ENCODE measurements at regions not wholly inside any gene's neighbourhood (a gene's known extent, or its start where the extent isn't known, plus 50 kb on each side); places are given as distances from the start of the nearest gene placed in this dataset.

DNA sequence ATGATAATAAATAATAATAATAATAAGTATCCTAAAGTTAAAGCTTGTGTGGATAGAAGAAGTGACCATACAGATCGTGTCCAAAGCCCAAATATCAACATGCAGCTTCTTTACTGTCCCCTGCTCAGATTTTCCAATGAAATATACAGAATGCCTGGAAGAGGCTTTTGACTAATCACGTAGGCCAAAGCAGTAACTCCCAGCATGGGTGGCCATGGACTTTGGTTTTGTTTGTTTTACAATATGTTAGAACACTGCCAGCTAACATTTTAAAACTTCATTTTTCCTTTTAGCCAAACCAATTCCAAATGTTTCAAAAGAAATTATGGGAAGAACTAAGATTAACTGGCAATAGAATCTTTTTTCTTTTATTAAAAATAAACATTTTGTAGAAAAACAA lies 400.0 kb upstream of the FLRT2 start:
- Histone ChIP-seq H3K4me1 (ENCODE audit: insufficient read depth) (no peaks in the 10 kb centered on the region), H3K27ac (ENCODE audit: low read depth) (no peak overlapping the region), H3K9me2 (ENCODE audit: insufficient read depth) (no peaks in the 10 kb centered on the region; the same call in 1 of the 2 replicates), H4K20me1 (replicated peaks; ENCODE audit: insufficient read depth) (no peaks in the 10 kb centered on the region), H3K36me3 (ENCODE audit: insufficient read depth) (no peaks in the 10 kb centered on the region), H3F3A (replicated peaks; ENCODE audit: low read depth) (no peaks in the 10 kb centered on the region), H3K4me2 (no peak overlapping the region), H3K27me3 (ENCODE audit: insufficient read depth) (no peaks in the 10 kb centered on the region), H3K79me2 (replicated peaks; ENCODE audit: insufficient read depth) (no peaks in the 10 kb centered on the region), H2AFZ (no peak overlapping the region), H3K4me3 (no peak overlapping the region)
- TF ChIP-seq, protein P1, sequence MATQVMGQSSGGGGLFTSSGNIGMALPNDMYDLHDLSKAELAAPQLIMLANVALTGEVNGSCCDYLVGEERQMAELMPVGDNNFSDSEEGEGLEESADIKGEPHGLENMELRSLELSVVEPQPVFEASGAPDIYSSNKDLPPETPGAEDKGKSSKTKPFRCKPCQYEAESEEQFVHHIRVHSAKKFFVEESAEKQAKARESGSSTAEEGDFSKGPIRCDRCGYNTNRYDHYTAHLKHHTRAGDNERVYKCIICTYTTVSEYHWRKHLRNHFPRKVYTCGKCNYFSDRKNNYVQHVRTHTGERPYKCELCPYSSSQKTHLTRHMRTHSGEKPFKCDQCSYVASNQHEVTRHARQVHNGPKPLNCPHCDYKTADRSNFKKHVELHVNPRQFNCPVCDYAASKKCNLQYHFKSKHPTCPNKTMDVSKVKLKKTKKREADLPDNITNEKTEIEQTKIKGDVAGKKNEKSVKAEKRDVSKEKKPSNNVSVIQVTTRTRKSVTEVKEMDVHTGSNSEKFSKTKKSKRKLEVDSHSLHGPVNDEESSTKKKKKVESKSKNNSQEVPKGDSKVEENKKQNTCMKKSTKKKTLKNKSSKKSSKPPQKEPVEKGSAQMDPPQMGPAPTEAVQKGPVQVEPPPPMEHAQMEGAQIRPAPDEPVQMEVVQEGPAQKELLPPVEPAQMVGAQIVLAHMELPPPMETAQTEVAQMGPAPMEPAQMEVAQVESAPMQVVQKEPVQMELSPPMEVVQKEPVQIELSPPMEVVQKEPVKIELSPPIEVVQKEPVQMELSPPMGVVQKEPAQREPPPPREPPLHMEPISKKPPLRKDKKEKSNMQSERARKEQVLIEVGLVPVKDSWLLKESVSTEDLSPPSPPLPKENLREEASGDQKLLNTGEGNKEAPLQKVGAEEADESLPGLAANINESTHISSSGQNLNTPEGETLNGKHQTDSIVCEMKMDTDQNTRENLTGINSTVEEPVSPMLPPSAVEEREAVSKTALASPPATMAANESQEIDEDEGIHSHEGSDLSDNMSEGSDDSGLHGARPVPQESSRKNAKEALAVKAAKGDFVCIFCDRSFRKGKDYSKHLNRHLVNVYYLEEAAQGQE (IDR thresholded peaks at IDR 0.05; ENCODE audit: unreplicated experiment) = no peak
- TF ChIP-seq ZNF331 (CRISPR knock-in tag; IDR thresholded peaks at IDR 0.05; ENCODE audit: low read depth) = no peak
- TF ChIP-seq POLR2AphosphoS5 (IDR thresholded peaks at IDR 0.05; ENCODE audit: low read depth) = no peak
- TF ChIP-seq ZNF114 (CRISPR knock-in tag; IDR thresholded peaks at IDR 0.05) = no peak
- TF ChIP-seq, protein P2, sequence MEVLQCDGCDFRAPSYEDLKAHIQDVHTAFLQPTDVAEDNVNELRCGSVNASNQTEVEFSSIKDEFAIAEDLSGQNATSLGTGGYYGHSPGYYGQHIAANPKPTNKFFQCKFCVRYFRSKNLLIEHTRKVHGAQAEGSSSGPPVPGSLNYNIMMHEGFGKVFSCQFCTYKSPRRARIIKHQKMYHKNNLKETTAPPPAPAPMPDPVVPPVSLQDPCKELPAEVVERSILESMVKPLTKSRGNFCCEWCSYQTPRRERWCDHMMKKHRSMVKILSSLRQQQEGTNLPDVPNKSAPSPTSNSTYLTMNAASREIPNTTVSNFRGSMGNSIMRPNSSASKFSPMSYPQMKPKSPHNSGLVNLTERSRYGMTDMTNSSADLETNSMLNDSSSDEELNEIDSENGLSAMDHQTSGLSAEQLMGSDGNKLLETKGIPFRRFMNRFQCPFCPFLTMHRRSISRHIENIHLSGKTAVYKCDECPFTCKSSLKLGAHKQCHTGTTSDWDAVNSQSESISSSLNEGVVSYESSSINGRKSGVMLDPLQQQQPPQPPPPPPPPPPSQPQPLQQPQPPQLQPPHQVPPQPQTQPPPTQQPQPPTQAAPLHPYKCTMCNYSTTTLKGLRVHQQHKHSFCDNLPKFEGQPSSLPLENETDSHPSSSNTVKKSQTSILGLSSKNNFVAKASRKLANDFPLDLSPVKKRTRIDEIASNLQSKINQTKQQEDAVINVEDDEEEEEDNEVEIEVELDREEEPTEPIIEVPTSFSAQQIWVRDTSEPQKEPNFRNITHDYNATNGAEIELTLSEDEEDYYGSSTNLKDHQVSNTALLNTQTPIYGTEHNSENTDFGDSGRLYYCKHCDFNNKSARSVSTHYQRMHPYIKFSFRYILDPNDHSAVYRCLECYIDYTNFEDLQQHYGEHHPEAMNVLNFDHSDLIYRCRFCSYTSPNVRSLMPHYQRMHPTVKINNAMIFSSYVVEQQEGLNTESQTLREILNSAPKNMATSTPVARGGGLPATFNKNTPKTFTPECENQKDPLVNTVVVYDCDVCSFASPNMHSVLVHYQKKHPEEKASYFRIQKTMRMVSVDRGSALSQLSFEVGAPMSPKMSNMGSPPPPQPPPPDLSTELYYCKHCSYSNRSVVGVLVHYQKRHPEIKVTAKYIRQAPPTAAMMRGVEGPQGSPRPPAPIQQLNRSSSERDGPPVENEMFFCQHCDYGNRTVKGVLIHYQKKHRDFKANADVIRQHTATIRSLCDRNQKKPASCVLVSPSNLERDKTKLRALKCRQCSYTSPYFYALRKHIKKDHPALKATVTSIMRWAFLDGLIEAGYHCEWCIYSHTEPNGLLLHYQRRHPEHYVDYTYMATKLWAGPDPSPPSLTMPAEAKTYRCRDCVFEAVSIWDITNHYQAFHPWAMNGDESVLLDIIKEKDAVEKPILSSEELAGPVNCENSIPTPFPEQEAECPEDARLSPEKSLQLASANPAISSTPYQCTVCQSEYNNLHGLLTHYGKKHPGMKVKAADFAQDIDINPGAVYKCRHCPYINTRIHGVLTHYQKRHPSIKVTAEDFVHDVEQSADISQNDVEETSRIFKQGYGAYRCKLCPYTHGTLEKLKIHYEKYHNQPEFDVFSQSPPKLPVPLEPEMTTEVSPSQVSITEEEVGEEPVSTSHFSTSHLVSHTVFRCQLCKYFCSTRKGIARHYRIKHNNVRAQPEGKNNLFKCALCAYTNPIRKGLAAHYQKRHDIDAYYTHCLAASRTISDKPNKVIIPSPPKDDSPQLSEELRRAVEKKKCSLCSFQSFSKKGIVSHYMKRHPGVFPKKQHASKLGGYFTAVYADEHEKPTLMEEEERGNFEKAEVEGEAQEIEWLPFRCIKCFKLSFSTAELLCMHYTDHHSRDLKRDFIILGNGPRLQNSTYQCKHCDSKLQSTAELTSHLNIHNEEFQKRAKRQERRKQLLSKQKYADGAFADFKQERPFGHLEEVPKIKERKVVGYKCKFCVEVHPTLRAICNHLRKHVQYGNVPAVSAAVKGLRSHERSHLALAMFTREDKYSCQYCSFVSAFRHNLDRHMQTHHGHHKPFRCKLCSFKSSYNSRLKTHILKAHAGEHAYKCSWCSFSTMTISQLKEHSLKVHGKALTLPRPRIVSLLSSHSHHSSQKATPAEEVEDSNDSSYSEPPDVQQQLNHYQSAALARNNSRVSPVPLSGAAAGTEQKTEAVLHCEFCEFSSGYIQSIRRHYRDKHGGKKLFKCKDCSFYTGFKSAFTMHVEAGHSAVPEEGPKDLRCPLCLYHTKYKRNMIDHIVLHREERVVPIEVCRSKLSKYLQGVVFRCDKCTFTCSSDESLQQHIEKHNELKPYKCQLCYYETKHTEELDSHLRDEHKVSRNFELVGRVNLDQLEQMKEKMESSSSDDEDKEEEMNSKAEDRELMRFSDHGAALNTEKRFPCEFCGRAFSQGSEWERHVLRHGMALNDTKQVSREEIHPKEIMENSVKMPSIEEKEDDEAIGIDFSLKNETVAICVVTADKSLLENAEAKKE (CRISPR knock-in tag; IDR thresholded peaks at IDR 0.05) = no peak
- TF ChIP-seq, protein P3, sequence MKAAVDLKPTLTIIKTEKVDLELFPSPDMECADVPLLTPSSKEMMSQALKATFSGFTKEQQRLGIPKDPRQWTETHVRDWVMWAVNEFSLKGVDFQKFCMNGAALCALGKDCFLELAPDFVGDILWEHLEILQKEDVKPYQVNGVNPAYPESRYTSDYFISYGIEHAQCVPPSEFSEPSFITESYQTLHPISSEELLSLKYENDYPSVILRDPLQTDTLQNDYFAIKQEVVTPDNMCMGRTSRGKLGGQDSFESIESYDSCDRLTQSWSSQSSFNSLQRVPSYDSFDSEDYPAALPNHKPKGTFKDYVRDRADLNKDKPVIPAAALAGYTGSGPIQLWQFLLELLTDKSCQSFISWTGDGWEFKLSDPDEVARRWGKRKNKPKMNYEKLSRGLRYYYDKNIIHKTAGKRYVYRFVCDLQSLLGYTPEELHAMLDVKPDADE (IDR thresholded peaks at IDR 0.05) = no peak
- no peak for TF ChIP-seq STAT1 (IDR thresholded peaks at IDR 0.05; ENCODE audit: unreplicated experiment)
- TF ChIP-seq, protein P4, sequence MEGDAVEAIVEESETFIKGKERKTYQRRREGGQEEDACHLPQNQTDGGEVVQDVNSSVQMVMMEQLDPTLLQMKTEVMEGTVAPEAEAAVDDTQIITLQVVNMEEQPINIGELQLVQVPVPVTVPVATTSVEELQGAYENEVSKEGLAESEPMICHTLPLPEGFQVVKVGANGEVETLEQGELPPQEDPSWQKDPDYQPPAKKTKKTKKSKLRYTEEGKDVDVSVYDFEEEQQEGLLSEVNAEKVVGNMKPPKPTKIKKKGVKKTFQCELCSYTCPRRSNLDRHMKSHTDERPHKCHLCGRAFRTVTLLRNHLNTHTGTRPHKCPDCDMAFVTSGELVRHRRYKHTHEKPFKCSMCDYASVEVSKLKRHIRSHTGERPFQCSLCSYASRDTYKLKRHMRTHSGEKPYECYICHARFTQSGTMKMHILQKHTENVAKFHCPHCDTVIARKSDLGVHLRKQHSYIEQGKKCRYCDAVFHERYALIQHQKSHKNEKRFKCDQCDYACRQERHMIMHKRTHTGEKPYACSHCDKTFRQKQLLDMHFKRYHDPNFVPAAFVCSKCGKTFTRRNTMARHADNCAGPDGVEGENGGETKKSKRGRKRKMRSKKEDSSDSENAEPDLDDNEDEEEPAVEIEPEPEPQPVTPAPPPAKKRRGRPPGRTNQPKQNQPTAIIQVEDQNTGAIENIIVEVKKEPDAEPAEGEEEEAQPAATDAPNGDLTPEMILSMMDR (conservative IDR thresholded peaks at IDR 0.05; ENCODE audit: low read depth in 2 of 2) = no peak
- no peak for TF ChIP-seq EZH2phosphoT487 (IDR thresholded peaks at IDR 0.05; ENCODE audit: unreplicated experiment)
- TF ChIP-seq NANOG (IDR thresholded peaks at IDR 0.05; ENCODE audit: borderline replicate concordance) = no peak
- Mint-ChIP-seq H3K27me3 (ENCODE audit: insufficient read depth, low read depth, poor library complexity) (no peaks in the 10 kb centered on the region), H3K9me3 (no peaks in the 10 kb centered on the region), H3K27ac (no peak overlapping the region), H3K4me3 (no peak overlapping the region), H3K36me3 (ENCODE audit: low read depth) (no peaks in the 10 kb centered on the region), H3K4me1 (no peaks in the 10 kb centered on the region)
- no peak for DNase-seq (ENCODE audit: low spot score)
- no peak for ATAC-seq

Measured in GM23338 (cell line).